Stomach (tissue), 4 donors: ENCODE measurements at regions not wholly inside any gene's neighbourhood (a gene's known extent, or its start where the extent isn't known, plus 50 kb on each side); places are given as distances from the start of the nearest gene placed in this dataset.
"Not testable (repeated sequence)": the region's sequence is repeated elsewhere in the genome, so short reads cannot be mapped to it uniquely, and the experiment has no call there.

Experiments used
- EP300 ChIP-seq: sonication (generic); formaldehyde crosslinking; IDR thresholded peaks from one replicate; pipeline ENCODE4 v1.6.1; 2017; ENCODE audit warnings: antibody characterized with exemption
- POLR2A ChIP-seq, 4 donors: fragments of 450-650 bp; IDR thresholded peaks; one replicate each; pipeline ENCODE4 v1.6.1; 2016; ENCODE audit warnings: antibody characterized with exemption in 4 of 4, control low read depth in 2 of 4, mild to moderate bottlenecking in 1 of 4, moderate library complexity in 1 of 4
- POLR2AphosphoS5 ChIP-seq, 3 donors: sonication (generic); formaldehyde crosslinking; IDR thresholded peaks; one replicate each; pipeline ENCODE4 v1.6.1; 2016; ENCODE audit warnings: antibody characterized with exemption in 3 of 3
- TF ChIP-seq, protein P1 (sequence below), 7 experiments: fragments of 450-650 bp in 4 of 7; fragments of 200-600 bp in 3 of 7; sonication (generic) in 3 of 7; IDR thresholded peaks; one replicate each; pipeline ENCODE4 v1.5.1; 2016 to 2019; ENCODE audit warnings: antibody characterized with exemption in 7 of 7, control low read depth in 2 of 7, mild to moderate bottlenecking in 1 of 7

DNA sequence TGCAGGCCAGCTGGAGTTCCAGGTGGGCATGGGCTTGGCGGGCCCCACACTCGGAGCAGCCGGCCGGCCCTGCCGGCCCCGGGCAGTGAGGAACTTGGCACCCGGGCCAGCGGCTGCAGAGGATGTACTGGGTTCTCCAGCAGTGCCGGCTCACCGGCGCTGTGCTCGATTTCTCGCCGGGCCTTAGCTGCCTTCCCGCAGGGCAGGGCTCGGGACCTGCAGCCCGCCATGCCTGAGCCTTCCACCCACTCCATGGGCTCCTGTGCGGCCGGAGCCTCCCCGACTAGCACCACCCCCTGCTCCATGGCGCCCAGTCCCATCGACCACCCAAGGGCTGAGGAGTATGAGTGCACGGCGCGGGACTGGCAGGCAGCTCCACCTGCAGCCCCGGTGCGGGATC lies 89.2 kb upstream of the PIK3C3 start:
- TF ChIP-seq, protein P1, sequence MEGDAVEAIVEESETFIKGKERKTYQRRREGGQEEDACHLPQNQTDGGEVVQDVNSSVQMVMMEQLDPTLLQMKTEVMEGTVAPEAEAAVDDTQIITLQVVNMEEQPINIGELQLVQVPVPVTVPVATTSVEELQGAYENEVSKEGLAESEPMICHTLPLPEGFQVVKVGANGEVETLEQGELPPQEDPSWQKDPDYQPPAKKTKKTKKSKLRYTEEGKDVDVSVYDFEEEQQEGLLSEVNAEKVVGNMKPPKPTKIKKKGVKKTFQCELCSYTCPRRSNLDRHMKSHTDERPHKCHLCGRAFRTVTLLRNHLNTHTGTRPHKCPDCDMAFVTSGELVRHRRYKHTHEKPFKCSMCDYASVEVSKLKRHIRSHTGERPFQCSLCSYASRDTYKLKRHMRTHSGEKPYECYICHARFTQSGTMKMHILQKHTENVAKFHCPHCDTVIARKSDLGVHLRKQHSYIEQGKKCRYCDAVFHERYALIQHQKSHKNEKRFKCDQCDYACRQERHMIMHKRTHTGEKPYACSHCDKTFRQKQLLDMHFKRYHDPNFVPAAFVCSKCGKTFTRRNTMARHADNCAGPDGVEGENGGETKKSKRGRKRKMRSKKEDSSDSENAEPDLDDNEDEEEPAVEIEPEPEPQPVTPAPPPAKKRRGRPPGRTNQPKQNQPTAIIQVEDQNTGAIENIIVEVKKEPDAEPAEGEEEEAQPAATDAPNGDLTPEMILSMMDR (IDR thresholded peaks at IDR 0.05) = not testable (repeated sequence)
- TF ChIP-seq POLR2A (IDR thresholded peaks at IDR 0.05); POLR2AphosphoS5 (IDR thresholded peaks at IDR 0.05); EP300: not testable (repeated sequence)
